ENCODE measurements at regions not wholly inside any gene's neighbourhood (a gene's known extent, or its start where the extent isn't known, plus 50 kb on each side); places are given as distances from the start of the nearest gene placed in this dataset.

DNA sequence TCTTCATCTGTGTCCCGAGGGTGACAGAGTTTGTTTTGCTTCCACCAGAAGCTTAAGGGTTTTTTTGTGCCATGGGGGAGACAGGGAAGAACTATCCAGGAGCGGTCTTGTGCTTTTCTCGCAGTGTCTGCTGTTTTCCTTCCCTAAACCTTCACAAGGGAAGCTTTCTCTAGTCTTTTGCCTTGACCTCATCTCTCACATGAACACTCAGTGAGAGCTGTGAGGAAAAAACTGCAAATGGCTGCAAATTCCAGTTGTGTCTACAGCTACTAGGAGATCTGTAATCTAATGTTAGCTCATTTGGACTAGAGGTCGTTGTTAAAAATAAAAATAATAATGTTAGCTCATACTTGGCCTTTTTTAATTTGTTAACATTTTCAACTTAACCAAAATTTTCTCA is 264.7 kb upstream of the SESN3 start:
- no peak for ATAC-seq
- TF ChIP-seq ZNF8 (CRISPR knock-in tag; IDR thresholded peaks at IDR 0.05) (no peak), RARB (CRISPR knock-in tag; IDR thresholded peaks at IDR 0.05) (no peak), PPARA (CRISPR knock-in tag; IDR thresholded peaks at IDR 0.05; ENCODE audit: borderline replicate concordance) (no peak), CSDC2 (CRISPR knock-in tag; IDR thresholded peaks at IDR 0.05) (no peak), ZFP3 (CRISPR knock-in tag; IDR thresholded peaks at IDR 0.05) (no peak), OSR1 (CRISPR knock-in tag; IDR thresholded peaks at IDR 0.05) (no peak), ZNF565 (CRISPR knock-in tag; conservative IDR thresholded peaks at IDR 0.05; ENCODE audit: low read depth) (no peak), ZC3H10 (CRISPR knock-in tag; IDR thresholded peaks at IDR 0.05) (no peak)
- TF ChIP-seq, protein P1, sequence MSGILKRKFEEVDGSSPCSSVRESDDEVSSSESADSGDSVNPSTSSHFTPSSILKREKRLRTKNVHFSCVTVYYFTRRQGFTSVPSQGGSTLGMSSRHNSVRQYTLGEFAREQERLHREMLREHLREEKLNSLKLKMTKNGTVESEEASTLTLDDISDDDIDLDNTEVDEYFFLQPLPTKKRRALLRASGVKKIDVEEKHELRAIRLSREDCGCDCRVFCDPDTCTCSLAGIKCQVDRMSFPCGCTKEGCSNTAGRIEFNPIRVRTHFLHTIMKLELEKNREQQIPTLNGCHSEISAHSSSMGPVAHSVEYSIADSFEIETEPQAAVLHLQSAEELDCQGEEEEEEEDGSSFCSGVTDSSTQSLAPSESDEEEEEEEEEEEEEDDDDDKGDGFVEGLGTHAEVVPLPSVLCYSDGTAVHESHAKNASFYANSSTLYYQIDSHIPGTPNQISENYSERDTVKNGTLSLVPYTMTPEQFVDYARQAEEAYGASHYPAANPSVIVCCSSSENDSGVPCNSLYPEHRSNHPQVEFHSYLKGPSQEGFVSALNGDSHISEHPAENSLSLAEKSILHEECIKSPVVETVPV (CRISPR knock-in tag; IDR thresholded peaks at IDR 0.05) = no peak
- TF ChIP-seq, protein P2, sequence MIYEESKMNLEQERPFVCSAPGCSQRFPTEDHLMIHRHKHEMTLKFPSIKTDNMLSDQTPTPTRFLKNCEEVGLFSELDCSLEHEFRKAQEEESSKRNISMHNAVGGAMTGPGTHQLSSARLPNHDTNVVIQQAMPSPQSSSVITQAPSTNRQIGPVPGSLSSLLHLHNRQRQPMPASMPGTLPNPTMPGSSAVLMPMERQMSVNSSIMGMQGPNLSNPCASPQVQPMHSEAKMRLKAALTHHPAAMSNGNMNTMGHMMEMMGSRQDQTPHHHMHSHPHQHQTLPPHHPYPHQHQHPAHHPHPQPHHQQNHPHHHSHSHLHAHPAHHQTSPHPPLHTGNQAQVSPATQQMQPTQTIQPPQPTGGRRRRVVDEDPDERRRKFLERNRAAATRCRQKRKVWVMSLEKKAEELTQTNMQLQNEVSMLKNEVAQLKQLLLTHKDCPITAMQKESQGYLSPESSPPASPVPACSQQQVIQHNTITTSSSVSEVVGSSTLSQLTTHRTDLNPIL (CRISPR knock-in tag; IDR thresholded peaks at IDR 0.05; ENCODE audit: low read depth) = no peak

DNA sequence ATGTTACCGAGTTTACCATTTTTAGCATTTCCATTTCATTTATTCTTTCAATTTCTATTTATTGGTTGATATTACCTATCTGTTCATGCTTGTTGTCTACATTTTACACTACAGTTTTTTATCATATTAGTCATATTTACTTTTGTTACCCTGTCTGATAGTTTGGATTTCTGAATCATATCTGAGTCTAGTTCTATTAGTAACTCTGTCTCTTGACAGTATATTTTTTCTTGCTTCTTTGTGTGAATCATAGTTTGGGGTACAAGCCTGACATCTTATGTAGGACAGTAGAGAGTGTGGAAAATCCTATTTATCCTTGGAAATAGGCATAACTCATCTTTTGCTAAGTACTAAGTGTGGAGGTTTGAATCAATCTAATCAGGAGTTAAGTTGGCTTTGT is 263.9 kb upstream of the SESN3 start:
- TF ChIP-seq BACH2 (CRISPR knock-in tag; IDR thresholded peaks at IDR 0.05; ENCODE audit: borderline replicate concordance) (no peak), ZFP3 (CRISPR knock-in tag; IDR thresholded peaks at IDR 0.05) (no peak)
- TF ChIP-seq, protein P3, sequence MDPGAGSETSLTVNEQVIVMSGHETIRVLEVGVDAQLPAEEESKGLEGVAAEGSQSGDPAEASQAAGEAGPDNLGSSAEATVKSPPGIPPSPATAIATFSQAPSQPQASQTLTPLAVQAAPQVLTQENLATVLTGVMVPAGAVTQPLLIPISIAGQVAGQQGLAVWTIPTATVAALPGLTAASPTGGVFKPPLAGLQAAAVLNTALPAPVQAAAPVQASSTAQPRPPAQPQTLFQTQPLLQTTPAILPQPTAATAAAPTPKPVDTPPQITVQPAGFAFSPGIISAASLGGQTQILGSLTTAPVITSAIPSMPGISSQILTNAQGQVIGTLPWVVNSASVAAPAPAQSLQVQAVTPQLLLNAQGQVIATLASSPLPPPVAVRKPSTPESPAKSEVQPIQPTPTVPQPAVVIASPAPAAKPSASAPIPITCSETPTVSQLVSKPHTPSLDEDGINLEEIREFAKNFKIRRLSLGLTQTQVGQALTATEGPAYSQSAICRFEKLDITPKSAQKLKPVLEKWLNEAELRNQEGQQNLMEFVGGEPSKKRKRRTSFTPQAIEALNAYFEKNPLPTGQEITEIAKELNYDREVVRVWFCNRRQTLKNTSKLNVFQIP (CRISPR knock-in tag; IDR thresholded peaks at IDR 0.05; ENCODE audit: borderline replicate concordance, low read depth) = no peak
- TF ChIP-seq, protein P4, sequence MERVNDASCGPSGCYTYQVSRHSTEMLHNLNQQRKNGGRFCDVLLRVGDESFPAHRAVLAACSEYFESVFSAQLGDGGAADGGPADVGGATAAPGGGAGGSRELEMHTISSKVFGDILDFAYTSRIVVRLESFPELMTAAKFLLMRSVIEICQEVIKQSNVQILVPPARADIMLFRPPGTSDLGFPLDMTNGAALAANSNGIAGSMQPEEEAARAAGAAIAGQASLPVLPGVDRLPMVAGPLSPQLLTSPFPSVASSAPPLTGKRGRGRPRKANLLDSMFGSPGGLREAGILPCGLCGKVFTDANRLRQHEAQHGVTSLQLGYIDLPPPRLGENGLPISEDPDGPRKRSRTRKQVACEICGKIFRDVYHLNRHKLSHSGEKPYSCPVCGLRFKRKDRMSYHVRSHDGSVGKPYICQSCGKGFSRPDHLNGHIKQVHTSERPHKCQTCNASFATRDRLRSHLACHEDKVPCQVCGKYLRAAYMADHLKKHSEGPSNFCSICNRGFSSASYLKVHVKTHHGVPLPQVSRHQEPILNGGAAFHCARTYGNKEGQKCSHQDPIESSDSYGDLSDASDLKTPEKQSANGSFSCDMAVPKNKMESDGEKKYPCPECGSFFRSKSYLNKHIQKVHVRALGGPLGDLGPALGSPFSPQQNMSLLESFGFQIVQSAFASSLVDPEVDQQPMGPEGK (CRISPR knock-in tag; IDR thresholded peaks at IDR 0.05; ENCODE audit: borderline replicate concordance) = no peak
- ATAC-seq = no peak

DNA sequence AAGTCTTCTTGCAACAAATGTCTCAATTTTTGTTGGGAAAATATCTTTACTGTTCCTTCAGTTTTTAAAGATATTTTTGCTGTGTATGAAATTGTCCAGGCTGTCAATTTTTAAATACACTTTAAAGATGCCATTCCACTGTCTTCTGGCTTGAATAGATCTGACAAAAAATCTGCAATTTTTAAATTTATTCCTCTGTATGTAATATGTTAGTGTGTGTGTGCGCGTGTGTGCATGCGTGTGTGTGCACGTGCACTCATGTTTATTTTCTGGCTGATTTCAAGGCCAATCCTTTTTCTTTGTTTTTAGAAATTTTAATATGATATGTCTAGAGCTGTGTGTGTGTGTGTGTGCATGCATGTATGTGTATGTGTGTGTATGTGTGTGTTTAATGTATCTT is 263.2 kb upstream of the SESN3 start:
- no peak for ATAC-seq
- no peak for TF ChIP-seq ZC3H10 (CRISPR knock-in tag; IDR thresholded peaks at IDR 0.05)
- no peak for TF ChIP-seq BACH2 (CRISPR knock-in tag; IDR thresholded peaks at IDR 0.05; ENCODE audit: borderline replicate concordance)
- TF ChIP-seq, protein P1 (CRISPR knock-in tag; IDR thresholded peaks at IDR 0.05) = no peak
- TF ChIP-seq ARNTL (CRISPR knock-in tag; IDR thresholded peaks at IDR 0.05; ENCODE audit: borderline replicate concordance, low read depth) = no peak
- TF ChIP-seq OSR1 (CRISPR knock-in tag; IDR thresholded peaks at IDR 0.05) = no peak
- no peak for TF ChIP-seq ZFP3 (CRISPR knock-in tag; IDR thresholded peaks at IDR 0.05)
- TF ChIP-seq RARB (CRISPR knock-in tag; IDR thresholded peaks at IDR 0.05) = no peak
- no peak for TF ChIP-seq TCF4 (CRISPR knock-in tag; IDR thresholded peaks at IDR 0.05; ENCODE audit: borderline replicate concordance)
- TF ChIP-seq ZFP30 (CRISPR knock-in tag; IDR thresholded peaks at IDR 0.05) = no peak
- no peak for TF ChIP-seq PPARA (CRISPR knock-in tag; IDR thresholded peaks at IDR 0.05; ENCODE audit: borderline replicate concordance)
- no peak for TF ChIP-seq ZNF565 (CRISPR knock-in tag; conservative IDR thresholded peaks at IDR 0.05; ENCODE audit: low read depth)
- no peak for TF ChIP-seq TOX (CRISPR knock-in tag; IDR thresholded peaks at IDR 0.05; ENCODE audit: borderline replicate concordance)
- no peak for TF ChIP-seq SNAI2 (CRISPR knock-in tag; IDR thresholded peaks at IDR 0.05)
- TF ChIP-seq, protein P5, sequence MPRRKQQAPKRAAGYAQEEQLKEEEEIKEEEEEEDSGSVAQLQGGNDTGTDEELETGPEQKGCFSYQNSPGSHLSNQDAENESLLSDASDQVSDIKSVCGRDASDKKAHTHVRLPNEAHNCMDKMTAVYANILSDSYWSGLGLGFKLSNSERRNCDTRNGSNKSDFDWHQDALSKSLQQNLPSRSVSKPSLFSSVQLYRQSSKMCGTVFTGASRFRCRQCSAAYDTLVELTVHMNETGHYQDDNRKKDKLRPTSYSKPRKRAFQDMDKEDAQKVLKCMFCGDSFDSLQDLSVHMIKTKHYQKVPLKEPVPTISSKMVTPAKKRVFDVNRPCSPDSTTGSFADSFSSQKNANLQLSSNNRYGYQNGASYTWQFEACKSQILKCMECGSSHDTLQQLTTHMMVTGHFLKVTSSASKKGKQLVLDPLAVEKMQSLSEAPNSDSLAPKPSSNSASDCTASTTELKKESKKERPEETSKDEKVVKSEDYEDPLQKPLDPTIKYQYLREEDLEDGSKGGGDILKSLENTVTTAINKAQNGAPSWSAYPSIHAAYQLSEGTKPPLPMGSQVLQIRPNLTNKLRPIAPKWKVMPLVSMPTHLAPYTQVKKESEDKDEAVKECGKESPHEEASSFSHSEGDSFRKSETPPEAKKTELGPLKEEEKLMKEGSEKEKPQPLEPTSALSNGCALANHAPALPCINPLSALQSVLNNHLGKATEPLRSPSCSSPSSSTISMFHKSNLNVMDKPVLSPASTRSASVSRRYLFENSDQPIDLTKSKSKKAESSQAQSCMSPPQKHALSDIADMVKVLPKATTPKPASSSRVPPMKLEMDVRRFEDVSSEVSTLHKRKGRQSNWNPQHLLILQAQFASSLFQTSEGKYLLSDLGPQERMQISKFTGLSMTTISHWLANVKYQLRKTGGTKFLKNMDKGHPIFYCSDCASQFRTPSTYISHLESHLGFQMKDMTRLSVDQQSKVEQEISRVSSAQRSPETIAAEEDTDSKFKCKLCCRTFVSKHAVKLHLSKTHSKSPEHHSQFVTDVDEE (CRISPR knock-in tag; IDR thresholded peaks at IDR 0.05) = no peak
- TF ChIP-seq, protein P3 (CRISPR knock-in tag; IDR thresholded peaks at IDR 0.05; ENCODE audit: borderline replicate concordance, low read depth) = no peak
- no peak for TF ChIP-seq ZNF70 (CRISPR knock-in tag; IDR thresholded peaks at IDR 0.05)
- TF ChIP-seq, protein P4 (CRISPR knock-in tag; IDR thresholded peaks at IDR 0.05; ENCODE audit: borderline replicate concordance) = no peak

Measured in SK-N-SH treated with all-trans-retinoic acid at 6 μM for 48 hours (cell line).